Right lobe of liver (tissue), 6 donors: ENCODE measurements at regions not wholly inside any gene's neighbourhood (a gene's known extent, or its start where the extent isn't known, plus 50 kb on each side); places are given as distances from the start of the nearest gene placed in this dataset.

Experiments used
- ATAC-seq, 4 donors: fragments of 200-7000 bp; cut with Tn5 transposase; one replicate each; pipeline ENCODE4 v1.9.1; 2020; ENCODE audit warnings: mild to moderate bottlenecking in 4 of 4, moderate library complexity in 4 of 4
- DNase-seq, 3 donors: peaks; one replicate each; pipeline ENCODE4 v3.0.0-alpha.2; 2020
- H3K27ac ChIP-seq, 3 donors: fragments of 200-600 bp; one replicate each; pipeline ENCODE4 v1.8.0; 2022
- H3K27me3 ChIP-seq, 2 donors: fragments of 200-600 bp; one replicate each; pipeline ENCODE4 v1.8.0; 2022
- H3K36me3 ChIP-seq, 4 donors: fragments of 200-600 bp; sonication (generic) in 1 of 4; one replicate each; pipeline versions ENCODE4 v1.5.1 to v1.8.0; 2017 to 2022; ENCODE audit warnings: control low read depth in 1 of 4
- H3K4me1 ChIP-seq, 4 donors: fragments of 200-600 bp; sonication (generic) in 1 of 4; one replicate each; pipeline versions ENCODE4 v1.5.1 to v1.8.0; 2017 to 2022; ENCODE audit warnings: control low read depth in 1 of 4
- H3K4me3 ChIP-seq, 3 donors: fragments of 200-600 bp; one replicate each; pipeline ENCODE4 v1.8.0; 2022
- H3K9me3 ChIP-seq, 4 donors: fragments of 200-600 bp; sonication (generic) in 1 of 4; one replicate each; pipeline versions ENCODE4 v1.5.1 to v1.8.0; 2017 to 2022; ENCODE audit warnings: control low read depth in 1 of 4
- CTCF ChIP-seq, 4 donors: fragments of 200-600 bp in 3 of 4; fragments of 450-650 bp in 1 of 4; IDR thresholded peaks; one replicate each; pipeline versions ENCODE4 v1.5.1 to v1.8.0; 2016 to 2022; ENCODE audit warnings: antibody characterized with exemption in 4 of 4, mild to moderate bottlenecking in 2 of 4
- POLR2A ChIP-seq: fragments of 450-650 bp; IDR thresholded peaks from one replicate; pipeline ENCODE4 v1.6.1; 2017; ENCODE audit warnings: antibody characterized with exemption, mild to moderate bottlenecking
- WGBS: methylation state at CpG from one replicate; pipeline ENCODE4 v1.1.6; 2018; ENCODE audit warnings: low coverage, low lambda C conversion rate; ENCODE audit not compliant: insufficient coverage; ENCODE audit errors: missing lambda C conversion rate; 5-methylcytosine and 5-hydroxymethylcytosine counted together
- intact Hi-C, 2 donors: fragments of 100-400 bp; cut with DNase I; formaldehyde crosslinking; loops; one replicate each; pipeline versions ENCODE4 v1.11.2 to v1.14.1; 2022
- donor health status: DM: no; HTN: yes; CAD: no.
- donor health status: DM: no; HTN: no; CAD: no.
- donor health status: DM: no; HTN: no; CAD: no.
- donor health status: DM: no; HTN: yes; CAD: no.
- donor health status: DM: no; HTN: yes; CAD: no.

GRCh38 chr3:194225418-194225812 is 89.5 kb downstream of the HES1 start:
- WGBS: 90% methylated on average over 3 of the region's 5 CpGs
- no peak for TF ChIP-seq CTCF (IDR thresholded peaks at IDR 0.05)
- TF ChIP-seq POLR2A: no peak

GRCh38 chr3:194225988-194226663 is 90.2 kb downstream of the HES1 start:
- ATAC-seq: no peak
- intact Hi-C loops: no loop called here
- Histone ChIP-seq H3K36me3 (no peaks in the 10 kb centered on the region), H3K27ac (no peak overlapping the region), H3K27me3 (no peaks in the 10 kb centered on the region), H3K9me3 (no peaks in the 10 kb centered on the region), H3K4me1 (no peaks in the 10 kb centered on the region), H3K4me3 (no peak overlapping the region)
- no peak for DNase-seq
- TF ChIP-seq POLR2A: no peak
- TF ChIP-seq CTCF (IDR thresholded peaks at IDR 0.05): no peak
- WGBS: 79% methylated on average over 12 of the region's 13 CpGs

More at GRCh38 chr3:194225418-194225812, 89.5 kb downstream of the HES1 start:
- no peak overlapping the region for H3K27ac ChIP-seq
- no peak overlapping the region for H3K4me3 ChIP-seq
- no peaks in the 10 kb centered on the region for H3K36me3 ChIP-seq
- no peak for DNase-seq
- H3K9me3 ChIP-seq: no peaks in the 10 kb centered on the region
- H3K4me1 ChIP-seq: no peaks in the 10 kb centered on the region
- no peak for ATAC-seq
- intact Hi-C loops: no loop called here
- no peaks in the 10 kb centered on the region for H3K27me3 ChIP-seq

- Histone ChIP-seq H3K4me1 (no peaks in the 10 kb centered on the region), H3K27me3 (no peaks in the 10 kb centered on the region), H3K9me3 (no peaks in the 10 kb centered on the region), H3K27ac (no peak overlapping the region), H3K36me3 (no peaks in the 10 kb centered on the region), H3K4me3 (no peak overlapping the region)
- peak in 1 of 4 donors; percentile 20 for ATAC-seq
- WGBS: 77% methylated on average over 8 of the region's 14 CpGs
- TF ChIP-seq CTCF (IDR thresholded peaks at IDR 0.05): no peak
- TF ChIP-seq POLR2A: no peak
- intact Hi-C loops: no loop called here
- no peak for DNase-seq
Measured at GRCh38 chr3:194231929-194232832, 96.2 kb downstream of the HES1 start.

GRCh38 chr3:194233150-194233549 is 97.2 kb downstream of the HES1 start:
- WGBS: 89% methylated on average over 1 of the region's 1 CpG
- H3K9me3 ChIP-seq: no peaks in the 10 kb centered on the region
- ATAC-seq: no peak
- no peaks in the 10 kb centered on the region for H3K36me3 ChIP-seq
- H3K4me1 ChIP-seq: no peaks in the 10 kb centered on the region
- DNase-seq: no peak
- intact Hi-C loops: no loop called here
- no peak overlapping the region for H3K27ac ChIP-seq
- no peaks in the 10 kb centered on the region for H3K27me3 ChIP-seq
- no peak for TF ChIP-seq CTCF (IDR thresholded peaks at IDR 0.05)
- no peak for TF ChIP-seq POLR2A
- H3K4me3 ChIP-seq: no peak overlapping the region
